Hepatocyte (in vitro differentiated cells): ENCODE measurements at regions not wholly inside any gene's neighbourhood (a gene's known extent, or its start where the extent isn't known, plus 50 kb on each side); places are given as distances from the start of the nearest gene placed in this dataset.

Source experiments
- DNase-seq: peaks from one replicate; pipeline ENCODE4 v3.0.0-alpha.2; 2016; ENCODE audit warnings: low spot score
- H2AFZ ChIP-seq: fragments of 200-600 bp; sonication (generic); 2 replicates; pipeline ENCODE4 v1.6.0; 2016; ENCODE audit warnings: antibody characterized with exemption, mild to moderate bottlenecking
- H3K27ac ChIP-seq: fragments of 200-600 bp; sonication (generic); 2 replicates; pipeline ENCODE4 v1.5.1; 2016; ENCODE audit warnings: mild to moderate bottlenecking
- H3K27me3 ChIP-seq: fragments of 200-600 bp; sonication (generic); 2 replicates; pipeline ENCODE4 v1.6.1; 2016
- H3K36me3 ChIP-seq: fragments of 200-600 bp; sonication (generic); replicated peaks from 2 replicates; pipeline ENCODE4 v1.5.1; 2016; ENCODE audit warnings: low read depth; ENCODE audit not compliant: insufficient read depth
- H3K4me1 ChIP-seq: fragments of 200-600 bp; sonication (generic); 2 replicates; pipeline ENCODE4 v1.5.1; 2016; ENCODE audit warnings: mild to moderate bottlenecking, moderate library complexity; ENCODE audit not compliant: insufficient read depth
- H3K4me2 ChIP-seq: fragments of 200-600 bp; sonication (generic); 2 replicates; pipeline ENCODE4 v1.6.0; 2016
- H3K4me3 ChIP-seq: fragments of 200-600 bp; sonication (generic); 2 replicates; pipeline ENCODE4 v1.5.1; 2016; ENCODE audit warnings: mild to moderate bottlenecking
- H3K79me2 ChIP-seq: fragments of 200-600 bp; sonication (generic); 2 replicates; pipeline ENCODE4 v1.6.0; 2017; ENCODE audit warnings: mild to moderate bottlenecking
- H3K9me2 ChIP-seq: fragments of 200-600 bp; sonication (generic); replicated peaks from 2 replicates; pipeline ENCODE4 v1.6.0; 2017; ENCODE audit warnings: mild to moderate bottlenecking; ENCODE audit not compliant: insufficient read depth
- H3K9me3 ChIP-seq: fragments of 200-600 bp; sonication (generic); 2 replicates; pipeline ENCODE4 v1.5.1; 2016; ENCODE audit warnings: low read depth, mild to moderate bottlenecking
- H4K20me1 ChIP-seq: fragments of 200-600 bp; sonication (generic); 2 replicates; pipeline ENCODE4 v1.6.0; 2016; ENCODE audit warnings: mild to moderate bottlenecking; ENCODE audit not compliant: insufficient read depth, poor library complexity, severe bottlenecking
- EZH2 ChIP-seq: fragments of 200-600 bp; sonication (generic); IDR thresholded peaks from 2 replicates; pipeline ENCODE4 v1.6.1; 2016; ENCODE audit warnings: antibody characterized with exemption, mild to moderate bottlenecking, borderline replicate concordance
- EZH2phosphoT487 ChIP-seq: fragments of 200-600 bp; sonication (generic); IDR thresholded peaks from one replicate; pipeline ENCODE4 v1.6.1; 2018; ENCODE audit warnings: antibody characterized with exemption, mild to moderate bottlenecking, low read depth, moderate library complexity; ENCODE audit not compliant: unreplicated experiment, severe bottlenecking
- WGBS: methylation state at CpG from one replicate; pipeline ENCODE4 v1.1.6; 2016; ENCODE audit warnings: low lambda C conversion rate; ENCODE audit errors: missing lambda C conversion rate; 5-methylcytosine and 5-hydroxymethylcytosine counted together
- TF ChIP-seq, protein P1 (sequence below): fragments of 200-600 bp; sonication (generic); IDR thresholded peaks from 2 replicates; pipeline ENCODE4 v1.5.1; 2016; ENCODE audit warnings: antibody characterized with exemption, mild to moderate bottlenecking; ENCODE audit not compliant: poor library complexity

- no peaks in the 10 kb centered on the region for H4K20me1 ChIP-seq
- no peaks in the 10 kb centered on the region for H3K36me3 ChIP-seq
- H3K9me2 ChIP-seq: no peaks in the 10 kb centered on the region
- peaks cover 6% of the 10 kb centered on the region for H3K79me2 ChIP-seq
- no peak overlapping the region for H3K27ac ChIP-seq
- H3K27me3 ChIP-seq: no peaks in the 10 kb centered on the region
- no peak for TF ChIP-seq EZH2
- TF ChIP-seq, protein P1, sequence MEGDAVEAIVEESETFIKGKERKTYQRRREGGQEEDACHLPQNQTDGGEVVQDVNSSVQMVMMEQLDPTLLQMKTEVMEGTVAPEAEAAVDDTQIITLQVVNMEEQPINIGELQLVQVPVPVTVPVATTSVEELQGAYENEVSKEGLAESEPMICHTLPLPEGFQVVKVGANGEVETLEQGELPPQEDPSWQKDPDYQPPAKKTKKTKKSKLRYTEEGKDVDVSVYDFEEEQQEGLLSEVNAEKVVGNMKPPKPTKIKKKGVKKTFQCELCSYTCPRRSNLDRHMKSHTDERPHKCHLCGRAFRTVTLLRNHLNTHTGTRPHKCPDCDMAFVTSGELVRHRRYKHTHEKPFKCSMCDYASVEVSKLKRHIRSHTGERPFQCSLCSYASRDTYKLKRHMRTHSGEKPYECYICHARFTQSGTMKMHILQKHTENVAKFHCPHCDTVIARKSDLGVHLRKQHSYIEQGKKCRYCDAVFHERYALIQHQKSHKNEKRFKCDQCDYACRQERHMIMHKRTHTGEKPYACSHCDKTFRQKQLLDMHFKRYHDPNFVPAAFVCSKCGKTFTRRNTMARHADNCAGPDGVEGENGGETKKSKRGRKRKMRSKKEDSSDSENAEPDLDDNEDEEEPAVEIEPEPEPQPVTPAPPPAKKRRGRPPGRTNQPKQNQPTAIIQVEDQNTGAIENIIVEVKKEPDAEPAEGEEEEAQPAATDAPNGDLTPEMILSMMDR: no peak
- no peak for TF ChIP-seq EZH2phosphoT487
- H2AFZ ChIP-seq: no peak overlapping the region
- H3K4me3 ChIP-seq: no peak overlapping the region
- H3K9me3 ChIP-seq: no peaks in the 10 kb centered on the region
- H3K4me1 ChIP-seq: no peaks in the 10 kb centered on the region
- no peak for DNase-seq
- no peak overlapping the region for H3K4me2 ChIP-seq
Measured at GRCh38 chr2:61758159-61758558, 95.7 kb downstream of the FAM161A start.

GRCh38 chr2:61753512-61753911 lies 100.3 kb downstream of the FAM161A start:
- no peaks in the 10 kb centered on the region for H3K9me3 ChIP-seq
- H3K36me3 ChIP-seq: no peaks in the 10 kb centered on the region
- 95% methylated on average over 1 of the region's 1 CpG for WGBS
- H3K79me2 ChIP-seq: no peaks in the 10 kb centered on the region
- no peak overlapping the region for H3K27ac ChIP-seq
- H4K20me1 ChIP-seq: no peaks in the 10 kb centered on the region
- no peaks in the 10 kb centered on the region for H3K9me2 ChIP-seq
- TF ChIP-seq EZH2 (no peak), EZH2phosphoT487 (no peak)
- TF ChIP-seq, protein P1: no peak
- H3K27me3 ChIP-seq: no peaks in the 10 kb centered on the region
- no peaks in the 10 kb centered on the region for H3K4me1 ChIP-seq
- DNase-seq: no peak
- H3K4me3 ChIP-seq: no peak overlapping the region
- no peak overlapping the region for H2AFZ ChIP-seq
- no peak overlapping the region for H3K4me2 ChIP-seq

DNA sequence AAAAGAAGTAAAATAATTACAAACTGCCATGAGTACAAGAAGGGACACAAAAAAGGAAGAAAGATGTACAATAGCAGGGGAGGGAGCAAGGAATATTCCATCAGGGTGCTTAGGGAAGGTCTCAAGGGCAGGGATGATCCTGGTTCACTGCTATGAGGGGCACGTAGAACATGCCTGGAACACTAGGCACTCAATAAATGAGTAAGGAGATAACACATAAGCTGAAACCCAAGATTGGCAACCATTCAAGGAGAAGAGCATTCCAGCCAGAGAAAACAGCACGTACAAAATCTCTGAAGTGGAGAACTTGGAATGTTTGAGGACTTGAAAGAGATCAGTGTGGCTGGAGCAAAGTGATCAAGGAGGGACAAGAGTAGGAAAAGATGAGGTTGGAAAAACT lies 103.2 kb downstream of the FAM161A start:
- DNase-seq: peak; percentile 26
- no peaks in the 10 kb centered on the region for H3K27me3 ChIP-seq
- H3K4me2 ChIP-seq: no peak overlapping the region
- H3K4me1 ChIP-seq: no peaks in the 10 kb centered on the region
- H3K79me2 ChIP-seq: no peaks in the 10 kb centered on the region
- no peaks in the 10 kb centered on the region for H3K9me3 ChIP-seq
- TF ChIP-seq, protein P1: no peak
- no peak for TF ChIP-seq EZH2phosphoT487
- no peak for TF ChIP-seq EZH2
- H3K27ac ChIP-seq: peak overlapping the region; percentile 74
- H3K9me2 ChIP-seq: no peaks in the 10 kb centered on the region
- no peak overlapping the region for H3K4me3 ChIP-seq
- H3K36me3 ChIP-seq: no peaks in the 10 kb centered on the region
- 64% methylated on average over 2 of the region's 2 CpGs for WGBS
- H4K20me1 ChIP-seq: no peaks in the 10 kb centered on the region
- no peak overlapping the region for H2AFZ ChIP-seq

DNA sequence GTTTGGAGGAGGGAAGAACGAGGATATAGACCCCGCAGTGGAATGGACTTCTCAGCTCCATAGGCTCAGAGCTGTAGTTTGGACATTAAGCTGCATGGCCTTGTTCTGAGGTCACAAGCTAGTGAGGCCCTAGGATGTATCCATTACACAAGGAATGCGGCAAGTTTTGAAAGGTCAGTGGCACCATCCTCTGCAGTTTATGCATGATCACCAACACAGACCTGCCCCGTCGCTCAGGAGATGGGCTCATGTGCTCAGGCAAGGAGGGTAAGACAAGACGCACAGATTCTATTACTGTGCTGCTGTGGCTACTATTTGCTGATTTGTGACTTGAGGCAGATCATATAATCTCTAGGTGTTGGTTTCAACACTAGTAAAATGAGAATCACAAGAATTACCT lies 110.9 kb downstream of the FAM161A start:
- H3K27me3 ChIP-seq: no peaks in the 10 kb centered on the region
- no peak for DNase-seq
- no peaks in the 10 kb centered on the region for H4K20me1 ChIP-seq
- no peaks in the 10 kb centered on the region for H3K9me3 ChIP-seq
- H3K27ac ChIP-seq: no peak overlapping the region
- TF ChIP-seq EZH2: no peak
- 97% methylated on average over 6 of the region's 6 CpGs for WGBS
- no peaks in the 10 kb centered on the region for H3K9me2 ChIP-seq
- no peaks in the 10 kb centered on the region for H3K36me3 ChIP-seq
- H3K4me1 ChIP-seq: no peaks in the 10 kb centered on the region
- H3K79me2 ChIP-seq: no peaks in the 10 kb centered on the region
- no peak overlapping the region for H3K4me3 ChIP-seq
- no peak overlapping the region for H2AFZ ChIP-seq
- no peak overlapping the region for H3K4me2 ChIP-seq
